GM10248 (cell line): ENCODE measurements at regions not wholly inside any gene's neighbourhood (a gene's known extent, or its start where the extent isn't known, plus 50 kb on each side); places are given as distances from the start of the nearest gene placed in this dataset.
A peak's percentile ranks its signal among the peaks of the same experiment; 100 is the strongest.

Experiments used
- CTCF ChIA-PET: fragments of 300-600 bp; sonication (Branson Sonifier 250); formaldehyde crosslinking; extraction: SDS; loops from one replicate; lab custom pipeline; 2021; ENCODE audit warnings: antibody characterized with exemption; lab: Yijun Ruan, JAX
- POLR2A ChIA-PET: fragments of 350-650 bp; sonication (Branson Sonifier 250); formaldehyde crosslinking; extraction: SDS; loops from one replicate; lab custom pipeline; 2020; ENCODE audit warnings: antibody characterized with exemption; lab: Yijun Ruan, JAX
- DNase-seq: peaks from one replicate; pipeline ENCODE4 v3.0.0; 2012; ENCODE audit errors: extremely low spot score
- CTCF ChIP-seq: IDR thresholded peaks from 2 replicates; pipeline ENCODE4 v1.5.1; 2012; ENCODE audit warnings: mild to moderate bottlenecking, low read depth; ENCODE audit errors: extremely low read depth, missing control alignments, control extremely low read depth

GRCh38 chr17:72031219-72031884 lies 89.5 kb upstream of the SOX9 start:
- POLR2A ChIA-PET, result no interaction called here
- TF ChIP-seq CTCF, result no peak
- DNase-seq, result no peak
- CTCF ChIA-PET, result interaction anchor here (0.6 to 1.6 kb wide), 5 partner anchors 9 to 526 kb away, joined by 3 to 5 read pairs (median 4); no protein-coding TSS in a partner anchor

GRCh38 chr17:72033334-72033733 lies 87.5 kb upstream of the SOX9 start:
- CTCF ChIA-PET, result interaction anchor here (1.5 kb wide), 1 partner anchor 9 kb away, joined by 4 read pairs; no protein-coding TSS in a partner anchor
- POLR2A ChIA-PET, result no interaction called here
- DNase-seq, result no peak
- no peak for TF ChIP-seq CTCF

GRCh38 chr17:72034000-72034399 lies 86.8 kb upstream of the SOX9 start:
- POLR2A ChIA-PET, result no interaction called here
- DNase-seq, result peak; percentile 24
- CTCF ChIA-PET, result interaction anchor here (1.1 to 2.1 kb wide), 6 partner anchors 8 to 505 kb away, joined by 3 to 10 read pairs (median 4); no protein-coding TSS in a partner anchor
- no peak for TF ChIP-seq CTCF

GRCh38 chr17:72038427-72038826 lies 82.4 kb upstream of the SOX9 start:
- ChIA-PET CTCF (interaction anchor here (0.9 to 1.2 kb wide), 3 partner anchors 8 to 22 kb away, joined by 3 to 4 read pairs (median 3); no protein-coding TSS in a partner anchor), POLR2A (no interaction called here)
- no peak for DNase-seq
- TF ChIP-seq CTCF, result no peak

- POLR2A ChIA-PET, result no interaction called here
- no peak for TF ChIP-seq CTCF
- DNase-seq, result no peak
- CTCF ChIA-PET, result no interaction called here
Measured at GRCh38 chr17:72039490-72039889, 81.3 kb upstream of the SOX9 start.

GRCh38 chr17:72046178-72046577 lies 74.6 kb upstream of the SOX9 start:
- no peak for TF ChIP-seq CTCF
- no peak for DNase-seq
- ChIA-PET POLR2A (no interaction called here), CTCF (interaction anchor here (1.1 to 1.2 kb wide), 3 partner anchors 8 to 21 kb away, joined by 3 to 4 read pairs (median 4); no protein-coding TSS in a partner anchor)
